ENCODE measurements at regions not wholly inside any gene's neighbourhood (a gene's known extent, or its start where the extent isn't known, plus 50 kb on each side); places are given as distances from the start of the nearest gene placed in this dataset.
"Not testable (repeated sequence)": the region's sequence is repeated elsewhere in the genome, so short reads cannot be mapped to it uniquely, and the experiment has no call there.

- DNase-seq (ENCODE audit: low spot score): no peak
These were observed 286.3 kb downstream of the ANKRD50 start for GRCh38 chr4:124426279-124426678.

- peak; percentile 27 for DNase-seq (ENCODE audit: low spot score)
These were observed 285.3 kb downstream of the ANKRD50 start for GRCh38 chr4:124427095-124427767.

GRCh38 chr4:124428648-124429047 lies 283.9 kb downstream of the ANKRD50 start:
- DNase-seq (ENCODE audit: low spot score): no peak

- DNase-seq (ENCODE audit: low spot score): no peak
These were observed 282.7 kb downstream of the ANKRD50 start for GRCh38 chr4:124429746-124430250.

- DNase-seq (ENCODE audit: low spot score): no peak
These were observed 280.8 kb downstream of the ANKRD50 start for GRCh38 chr4:124431653-124432192.

- no peak for DNase-seq (ENCODE audit: low spot score)
These were observed 280.0 kb downstream of the ANKRD50 start for GRCh38 chr4:124432500-124432899.

GRCh38 chr4:124433044-124433443 lies 279.5 kb downstream of the ANKRD50 start:
- DNase-seq (ENCODE audit: low spot score): no peak

GRCh38 chr4:124433500-124433899 lies 279.0 kb downstream of the ANKRD50 start:
- no peak for DNase-seq (ENCODE audit: low spot score)

GRCh38 chr4:124435274-124435950 lies 277.1 kb downstream of the ANKRD50 start:
- no peak for DNase-seq (ENCODE audit: low spot score)

- peak; percentile 27 for DNase-seq (ENCODE audit: low spot score)
These were observed 274.6 kb downstream of the ANKRD50 start for GRCh38 chr4:124437853-124438495.

- DNase-seq (ENCODE audit: low spot score): no peak
These were observed 267.5 kb downstream of the ANKRD50 start for GRCh38 chr4:124445071-124445470.

GRCh38 chr4:124449881-124450280 lies 262.7 kb downstream of the ANKRD50 start:
- DNase-seq (ENCODE audit: low spot score): no peak

- DNase-seq (ENCODE audit: low spot score): no peak
These were observed 261.7 kb downstream of the ANKRD50 start for GRCh38 chr4:124450851-124451250.

- no peak for DNase-seq (ENCODE audit: low spot score)
These were observed 257.7 kb downstream of the ANKRD50 start for GRCh38 chr4:124454772-124455270.

- no peak for DNase-seq (ENCODE audit: low spot score)
These were observed 256.9 kb downstream of the ANKRD50 start for GRCh38 chr4:124455671-124456070.

- no peak for DNase-seq (ENCODE audit: low spot score)
These were observed 253.2 kb downstream of the ANKRD50 start for GRCh38 chr4:124459196-124459940.

GRCh38 chr4:124459941-124460310 lies 252.6 kb downstream of the ANKRD50 start:
- DNase-seq (ENCODE audit: low spot score): no peak

- not testable (repeated sequence) for DNase-seq (ENCODE audit: low spot score)
These were observed 250.9 kb downstream of the ANKRD50 start for GRCh38 chr4:124461592-124461991.

- DNase-seq (ENCODE audit: low spot score): no peak
These were observed 249.3 kb downstream of the ANKRD50 start for GRCh38 chr4:124462954-124463828.

GRCh38 chr4:124464836-124465235 lies 247.7 kb downstream of the ANKRD50 start:
- no peak for DNase-seq (ENCODE audit: low spot score)

GRCh38 chr4:124468360-124468759 lies 244.2 kb downstream of the ANKRD50 start:
- no peak for DNase-seq (ENCODE audit: low spot score)
